H1 (cell line): ENCODE measurements at regions not wholly inside any gene's neighbourhood (a gene's known extent, or its start where the extent isn't known, plus 50 kb on each side); places are given as distances from the start of the nearest gene placed in this dataset.

Experiments used
- CTCF ChIA-PET: fragments of 300-600 bp; sonication (Branson Sonifier 250); formaldehyde crosslinking; loops from one replicate; lab custom pipeline; 2021; ENCODE audit not compliant: partially characterized antibody; lab: Charles Lee
- POLR2A ChIA-PET: fragments of 300-600 bp; sonication (Branson Sonifier 250); formaldehyde crosslinking; loops from one replicate; lab custom pipeline; 2021; ENCODE audit warnings: inconsistent platforms; ENCODE audit not compliant: partially characterized antibody; lab: Charles Lee
- DNase-seq, 2 experiments: peaks; one replicate each; pipeline versions ENCODE4 v3.0.0 to v3.0.0-alpha.2; 2010 to 2022; ENCODE audit warnings: low spot score in 2 of 2, low read depth in 1 of 2, mixed read lengths in 1 of 2
- FAIRE-seq: peaks from 2 replicates; lab custom pipeline; 2011; peaks lifted over from hg19 to GRCh38; lab: Jason Lieb, UNC
- H2AFZ ChIP-seq: 2 replicates; pipeline ENCODE4 v1.8.1; 2012; ENCODE audit warnings: low read length, inconsistent platforms
- H2AK5ac ChIP-seq: 2 replicates; pipeline ENCODE4 v1.6.1; 2013; ENCODE audit warnings: low read depth, low read length
- H2BK120ac ChIP-seq: replicated peaks from 2 replicates; pipeline ENCODE3; 2013; ENCODE audit warnings: low read depth, low read length, inconsistent platforms
- H2BK12ac ChIP-seq: 2 replicates; pipeline ENCODE4 v1.6.1; 2013; ENCODE audit warnings: low read depth, low read length
- H2BK15ac ChIP-seq: 2 replicates; pipeline ENCODE4 v1.6.1; 2013; ENCODE audit warnings: low read length
- H2BK20ac ChIP-seq: 2 replicates; pipeline ENCODE4 v1.6.1; 2013; ENCODE audit warnings: low read length
- H2BK5ac ChIP-seq: 2 replicates; pipeline ENCODE4 v1.6.1; 2013; ENCODE audit warnings: low read depth, low read length
- H3K14ac ChIP-seq: 2 replicates; pipeline ENCODE4 v1.6.1; 2013; ENCODE audit warnings: inconsistent platforms; ENCODE audit not compliant: insufficient read length
- H3K18ac ChIP-seq: 2 replicates; pipeline ENCODE4 v1.6.1; 2013; ENCODE audit warnings: low read length; ENCODE audit errors: extremely low read depth
- H3K23ac ChIP-seq: 2 replicates; pipeline ENCODE4 v1.6.1; 2013; ENCODE audit warnings: inconsistent platforms; ENCODE audit not compliant: insufficient read length
- H3K23me2 ChIP-seq: 2 replicates; pipeline ENCODE4 v1.6.1; 2013; ENCODE audit warnings: low read depth, low read length
- H3K27ac ChIP-seq: 2 replicates; pipeline ENCODE4 v1.6.1; 2011; ENCODE audit warnings: low read depth, low read length, inconsistent platforms
- H3K27me3 ChIP-seq, 4 experiments: replicated peaks in 1 of 4; 1 replicate in 1 of 4; 2 replicates in 3 of 4; pipeline versions ENCODE4 v1.6.1 to v1.8.1; 2011 to 2013; ENCODE audit warnings: low read length in 3 of 4, mild to moderate bottlenecking in 3 of 4, inconsistent platforms in 2 of 4, mixed read lengths in 2 of 4, moderate library complexity in 1 of 4; ENCODE audit not compliant: control insufficient read depth in 3 of 4, insufficient read depth in 3 of 4; ENCODE audit errors: extremely low read depth in 1 of 4
- H3K36me3 ChIP-seq, 4 experiments: 2 replicates each; pipeline versions ENCODE4 v1.6.1 to v1.8.1; 2011 to 2013; ENCODE audit warnings: mild to moderate bottlenecking in 4 of 4, low read length in 3 of 4, moderate library complexity in 2 of 4, control low read depth in 1 of 4, inconsistent platforms in 1 of 4; ENCODE audit not compliant: insufficient read depth in 4 of 4, control insufficient read depth in 2 of 4
- H3K4ac ChIP-seq: replicated peaks from 2 replicates; pipeline ENCODE3; 2013; ENCODE audit warnings: low read length, low read depth, mixed read lengths, inconsistent platforms; ENCODE audit not compliant: insufficient read length
- H3K4me1 ChIP-seq, 4 experiments: replicated peaks in 1 of 4; 1 replicate in 1 of 4; 2 replicates in 3 of 4; pipeline versions ENCODE4 v1.6.1 to v1.8.1; 2011 to 2013; ENCODE audit warnings: low read length in 3 of 4, inconsistent platforms in 2 of 4, mixed read lengths in 1 of 4; ENCODE audit not compliant: insufficient read depth in 4 of 4, control insufficient read depth in 3 of 4
- H3K4me2 ChIP-seq, 2 experiments: 2 replicates each; pipeline versions ENCODE4 v1.6.1 to v1.8.1; 2011 to 2013; ENCODE audit warnings: low read depth in 2 of 2, low read length in 2 of 2, control low read depth in 1 of 2, inconsistent platforms in 1 of 2, mild to moderate bottlenecking in 1 of 2; ENCODE audit not compliant: insufficient read depth in 1 of 2
- H3K4me3 ChIP-seq, 4 experiments: fragments of 200-600, 300-600 bp in 1 of 4; sonication (generic), shearing (Covaris generic), sonication (Bioruptor Twin) in 1 of 4; 2 replicates each; pipeline versions ENCODE4 v1.5.1 to v1.8.1; 2011 to 2016; ENCODE audit warnings: low read length in 4 of 4, low read depth in 3 of 4, control low read depth in 2 of 4, inconsistent platforms in 2 of 4, mild to moderate bottlenecking in 2 of 4, mixed read lengths in 1 of 4, moderate library complexity in 1 of 4; ENCODE audit not compliant: insufficient read depth in 2 of 4; ENCODE audit errors: extremely low read depth in 1 of 4
- H3K56ac ChIP-seq: replicated peaks from 2 replicates; pipeline ENCODE3; 2013; ENCODE audit warnings: low read depth, mild to moderate bottlenecking, mixed read lengths, low read length, inconsistent platforms; ENCODE audit not compliant: insufficient read length
- H3K79me1 ChIP-seq: 2 replicates; pipeline ENCODE4 v1.6.1; 2013; ENCODE audit warnings: low read depth, low read length, control low read depth
- H3K79me2 ChIP-seq, 2 experiments: 2 replicates each; pipeline versions ENCODE4 v1.6.1 to v1.8.1; 2012 to 2013; ENCODE audit warnings: low read length in 2 of 2, mild to moderate bottlenecking in 2 of 2, inconsistent platforms in 1 of 2; ENCODE audit not compliant: insufficient read depth in 2 of 2, control insufficient read depth in 1 of 2
- H3K9ac ChIP-seq, 4 experiments: replicated peaks in 1 of 4; 1 replicate in 1 of 4; 2 replicates in 3 of 4; pipeline versions ENCODE4 v1.6.1 to v1.8.1; 2011 to 2013; ENCODE audit warnings: low read depth in 3 of 4, low read length in 3 of 4, control low read depth in 2 of 4, mild to moderate bottlenecking in 2 of 4, moderate library complexity in 2 of 4, inconsistent platforms in 1 of 4; ENCODE audit errors: extremely low read depth in 1 of 4
- H3K9me3 ChIP-seq, 2 experiments: 2 replicates each; pipeline versions ENCODE4 v1.6.1 to v1.8.1; 2012 to 2013; ENCODE audit warnings: mild to moderate bottlenecking in 2 of 2, moderate library complexity in 2 of 2, control low read depth in 1 of 2, inconsistent platforms in 1 of 2, low read depth in 1 of 2, low read length in 1 of 2, mixed read lengths in 1 of 2; ENCODE audit not compliant: insufficient read depth in 2 of 2
- H4K20me1 ChIP-seq, 2 experiments: replicated peaks in 1 of 2; 2 replicates each; pipeline versions ENCODE3 to v1.8.1; 2011 to 2013; ENCODE audit warnings: inconsistent platforms in 2 of 2, low read length in 2 of 2, mild to moderate bottlenecking in 1 of 2; ENCODE audit not compliant: insufficient read depth in 2 of 2, control insufficient read depth in 1 of 2
- H4K5ac ChIP-seq: 2 replicates; pipeline ENCODE4 v1.6.1; 2013; ENCODE audit warnings: low read length, low read depth, mixed read lengths, inconsistent platforms; ENCODE audit not compliant: insufficient read length
- H4K8ac ChIP-seq: 2 replicates; pipeline ENCODE4 v1.8.0; 2013; ENCODE audit warnings: mild to moderate bottlenecking, moderate library complexity, low read length, inconsistent platforms; ENCODE audit not compliant: insufficient read depth; ENCODE audit errors: extremely low read depth
- H4K91ac ChIP-seq: replicated peaks from 2 replicates; pipeline ENCODE3; 2013; ENCODE audit warnings: low read length, mixed read lengths, inconsistent platforms; ENCODE audit not compliant: insufficient read length
- BACH1 ChIP-seq: IDR thresholded peaks from 2 replicates; pipeline ENCODE4 v1.6.1; 2012; ENCODE audit warnings: low read length, improper control_type of control experiment
- CBX5 ChIP-seq: fragments of 300-800, 300-1000 bp; sonication (generic); IDR thresholded peaks from 2 replicates; pipeline ENCODE4 v1.7.1; 2016; ENCODE audit warnings: antibody characterized with exemption, low read length, low read depth
- CREB1 ChIP-seq: IDR thresholded peaks from 2 replicates; pipeline ENCODE4 v1.6.1; 2012; ENCODE audit warnings: inconsistent platforms
- EZH2 ChIP-seq: fragments of 200-600 bp; sonication (generic); IDR thresholded peaks from 2 replicates; pipeline ENCODE4 v1.7.1; 2012; ENCODE audit warnings: low read depth, mild to moderate bottlenecking, moderate library complexity, low read length, inconsistent platforms; ENCODE audit not compliant: severe bottlenecking
- HDAC2 ChIP-seq, 2 experiments: fragments of 300-600 bp in 1 of 2; sonication (generic) in 1 of 2; IDR thresholded peaks; 2 replicates each; pipeline ENCODE4 v1.6.1; 2011 to 2012; ENCODE audit warnings: low read depth in 2 of 2, low read length in 2 of 2, mild to moderate bottlenecking in 2 of 2, moderate library complexity in 2 of 2, borderline replicate concordance in 1 of 2, inconsistent platforms in 1 of 2
- JUND ChIP-seq: IDR thresholded peaks from 2 replicates; pipeline ENCODE4 v1.6.1; 2011; ENCODE audit warnings: mild to moderate bottlenecking, improper control_type of control experiment, low read length
- KDM4A ChIP-seq: IDR thresholded peaks from one replicate; pipeline ENCODE4 v1.7.1; 2012; ENCODE audit warnings: low read depth, mild to moderate bottlenecking, moderate library complexity, low read length, inconsistent platforms; ENCODE audit not compliant: severe bottlenecking
- POLR2A ChIP-seq, 2 experiments: IDR thresholded peaks; 1 replicate in 1 of 2; 2 replicates in 1 of 2; pipeline ENCODE4 v1.6.1; 2011; ENCODE audit warnings: low read depth in 2 of 2, low read length in 2 of 2, mild to moderate bottlenecking in 2 of 2; ENCODE audit errors: control extremely low read depth in 1 of 2
- RXRA ChIP-seq: IDR thresholded peaks from 2 replicates; pipeline ENCODE4 v1.6.1; 2011; ENCODE audit warnings: low read depth, mild to moderate bottlenecking, low read length, moderate library complexity; ENCODE audit not compliant: insufficient read depth
- SP4 ChIP-seq: IDR thresholded peaks from 2 replicates; pipeline ENCODE4 v1.6.1; 2012; ENCODE audit warnings: low read length, inconsistent platforms
- TAF1 ChIP-seq: IDR thresholded peaks from 2 replicates; pipeline ENCODE4 v1.6.1; 2011; ENCODE audit warnings: mild to moderate bottlenecking, low read depth, low read length
- TCF12 ChIP-seq: IDR thresholded peaks from 2 replicates; pipeline ENCODE4 v1.6.1; 2011; ENCODE audit warnings: low read depth, mild to moderate bottlenecking, low read length
- TEAD4 ChIP-seq: IDR thresholded peaks from 2 replicates; pipeline ENCODE4 v1.6.1; 2012; ENCODE audit warnings: low read depth, low read length, inconsistent platforms, mixed read lengths
- WGBS, 2 experiments: shearing (Covaris generic) in 1 of 2; methylation state at CpG; one replicate each; pipeline versions ENCODE4 v1.1.6 to v1.1.7; 2013 to 2015; ENCODE audit warnings: low lambda C conversion rate in 2 of 2, mixed read lengths in 2 of 2, inconsistent platforms in 1 of 2, low coverage in 1 of 2, missing lambda C conversion rate in 1 of 2; ENCODE audit not compliant: insufficient replicate concordance in 2 of 2, insufficient coverage in 1 of 2, insufficient read length in 1 of 2; ENCODE audit errors: extremely low coverage in 1 of 2, missing lambda C conversion rate in 1 of 2; 5-methylcytosine and 5-hydroxymethylcytosine counted together
- TF ChIP-seq, protein P1 (sequence below): IDR thresholded peaks from 2 replicates; pipeline ENCODE4 v1.6.1; 2012; ENCODE audit warnings: inconsistent platforms

DNA sequence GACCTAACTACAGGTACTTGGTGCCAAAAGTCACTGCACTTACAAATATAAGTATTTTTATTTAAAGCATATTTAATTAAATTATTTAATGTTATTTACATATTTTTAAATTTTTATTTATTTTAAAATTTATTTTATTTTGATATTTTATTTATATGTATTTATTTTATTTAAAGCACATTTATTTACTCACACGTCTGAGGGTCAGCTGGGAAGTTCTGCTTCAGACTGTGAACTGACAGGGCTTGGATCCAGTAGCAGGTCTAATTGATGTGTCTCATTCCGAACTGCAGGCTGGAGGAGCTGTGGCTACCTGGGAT is 392.5 kb downstream of the GBA3 start:
- Histone ChIP-seq H4K20me1 (no peaks in the 10 kb centered on the region), H3K27me3 (peaks cover 0 to 1% (median 0%) of the 10 kb centered on the region in 4 experiments; a peak in 1 of 7 replicates), H3K14ac (no peak overlapping the region), H3K4ac (no peak overlapping the region), H3K4me1 (no peaks in the 10 kb centered on the region; a peak in 1 of 7 replicates), H4K8ac (no peak overlapping the region), H2AFZ (no peak overlapping the region), H4K5ac (no peak overlapping the region), H3K9me3 (peaks cover 16 to 22% of the 10 kb centered on the region in 2 experiments), H2BK5ac (no peak overlapping the region), H2BK120ac (no peak overlapping the region), H3K27ac (no peak overlapping the region), H2BK20ac (no peak overlapping the region), H3K79me1 (no peaks in the 10 kb centered on the region), H3K23me2 (no peaks in the 10 kb centered on the region), H3K56ac (no peak overlapping the region), H3K4me3 (no peak overlapping the region), H3K36me3 (no peaks in the 10 kb centered on the region), H4K91ac (no peak overlapping the region), H2BK15ac (no peak overlapping the region), H2BK12ac (no peak overlapping the region), H3K23ac (no peak overlapping the region), H3K4me2 (no peak overlapping the region), H2AK5ac (no peak overlapping the region), H3K18ac (no peak overlapping the region), H3K9ac (no peak overlapping the region), H3K79me2 (no peaks in the 10 kb centered on the region)
- ChIA-PET CTCF (no interaction called here), POLR2A (no interaction called here)
- FAIRE-seq, result no peak
- no peak for DNase-seq
- 93% methylated on average over 2 of the region's 2 CpGs; no CpG with 5 or more reads in 1 of the 2 experiments for WGBS, 2 experiments
- no peak for TF ChIP-seq JUND
- no peak for TF ChIP-seq KDM4A
- TF ChIP-seq EZH2, result no peak
- TF ChIP-seq, protein P1, sequence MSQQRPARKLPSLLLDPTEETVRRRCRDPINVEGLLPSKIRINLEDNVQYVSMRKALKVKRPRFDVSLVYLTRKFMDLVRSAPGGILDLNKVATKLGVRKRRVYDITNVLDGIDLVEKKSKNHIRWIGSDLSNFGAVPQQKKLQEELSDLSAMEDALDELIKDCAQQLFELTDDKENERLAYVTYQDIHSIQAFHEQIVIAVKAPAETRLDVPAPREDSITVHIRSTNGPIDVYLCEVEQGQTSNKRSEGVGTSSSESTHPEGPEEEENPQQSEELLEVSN, result no peak
- no peak for TF ChIP-seq POLR2A (IDR thresholded peaks at IDR 0.05; ENCODE audit: control extremely low read depth in 1 of 2, low read depth in 2 of 2, low read length in 2 of 2)
- TF ChIP-seq CREB1, result no peak
- no peak for TF ChIP-seq TCF12
- no peak for TF ChIP-seq SP4
- TF ChIP-seq RXRA, result no peak
- TF ChIP-seq TAF1, result no peak
- TF ChIP-seq HDAC2 (IDR thresholded peaks at IDR 0.05; ENCODE audit: borderline replicate concordance in 1 of 2, low read depth in 2 of 2, low read length in 2 of 2), result no peak
- TF ChIP-seq BACH1, result no peak
- TF ChIP-seq TEAD4, result no peak
- no peak for TF ChIP-seq CBX5
